BJ (cell line): ENCODE measurements at regions not wholly inside any gene's neighbourhood (a gene's known extent, or its start where the extent isn't known, plus 50 kb on each side); places are given as distances from the start of the nearest gene placed in this dataset.

Experiments
- CTCF ChIA-PET: fragments of 350-600 bp; formaldehyde crosslinking; extraction: SDS; loops from one replicate; lab custom pipeline; 2021; ENCODE audit warnings: antibody characterized with exemption, inconsistent platforms; lab: Yijun Ruan, JAX
- POLR2A ChIA-PET: fragments of 300-600 bp; sonication (Branson Sonifier 250); formaldehyde crosslinking; extraction: SDS; loops from one replicate; lab custom pipeline; 2021; ENCODE audit warnings: antibody characterized with exemption; lab: Charles Lee
- DNase-seq: peaks from one replicate; pipeline ENCODE4 v3.0.0-alpha.2; 2011; ENCODE audit warnings: low read depth
- H3K27me3 ChIP-seq: 2 replicates; pipeline ENCODE4 v1.6.0; 2011; ENCODE audit warnings: low read length; ENCODE audit not compliant: control insufficient read depth, insufficient read depth
- H3K36me3 ChIP-seq: 2 replicates; pipeline ENCODE4 v1.5.1; 2011; ENCODE audit warnings: low read length; ENCODE audit not compliant: control insufficient read depth, insufficient read depth
- H3K4me3 ChIP-seq: 2 replicates; pipeline ENCODE4 v1.5.1; 2011; ENCODE audit warnings: low read depth, mild to moderate bottlenecking, control low read depth, low read length
- CTCF ChIP-seq: IDR thresholded peaks from 2 replicates; pipeline ENCODE4 v1.5.1; 2011; ENCODE audit warnings: low read depth, mild to moderate bottlenecking, control low read depth, inconsistent platforms, low read length, moderate library complexity; ENCODE audit not compliant: insufficient read depth

- ChIA-PET POLR2A (no interaction called here), CTCF (interaction anchor here (0.8 kb wide), 1 partner anchor 39 kb away, joined by 3 read pairs; no protein-coding TSS in a partner anchor)
- Histone ChIP-seq H3K4me3 (no peak overlapping the region), H3K36me3 (no peaks in the 10 kb centered on the region), H3K27me3 (no peaks in the 10 kb centered on the region)
- DNase-seq: no peak
- TF ChIP-seq CTCF: no peak
Observed at GRCh38 chr20:52684905-52685304, 287.3 kb upstream of the TSHZ2 start.

GRCh38 chr20:52684176-52684575 is 288.0 kb upstream of the TSHZ2 start:
- Histone ChIP-seq H3K4me3 (no peak overlapping the region), H3K27me3 (no peaks in the 10 kb centered on the region), H3K36me3 (no peaks in the 10 kb centered on the region)
- CTCF ChIA-PET: no interaction called here
- POLR2A ChIA-PET: no interaction called here
- no peak for DNase-seq
- no peak for TF ChIP-seq CTCF

GRCh38 chr20:52683761-52684160 is 288.4 kb upstream of the TSHZ2 start:
- no peaks in the 10 kb centered on the region for H3K36me3 ChIP-seq
- ChIA-PET POLR2A (no interaction called here), CTCF (no interaction called here)
- TF ChIP-seq CTCF: no peak
- DNase-seq: no peak
- H3K4me3 ChIP-seq: no peak overlapping the region
- no peaks in the 10 kb centered on the region for H3K27me3 ChIP-seq

- no peak for DNase-seq
- Histone ChIP-seq H3K27me3 (no peaks in the 10 kb centered on the region), H3K36me3 (no peaks in the 10 kb centered on the region), H3K4me3 (no peak overlapping the region)
- TF ChIP-seq CTCF: no peak
- ChIA-PET POLR2A (no interaction called here), CTCF (no interaction called here)
Observed at GRCh38 chr20:52682237-52682636, 289.9 kb upstream of the TSHZ2 start.

GRCh38 chr20:52681288-52681687 is 290.9 kb upstream of the TSHZ2 start:
- ChIA-PET POLR2A (no interaction called here), CTCF (interaction anchor here (0.6 kb wide), 1 partner anchor 542 kb away, joined by 3 read pairs; no protein-coding TSS in a partner anchor)
- H3K36me3 ChIP-seq: no peaks in the 10 kb centered on the region
- H3K27me3 ChIP-seq: no peaks in the 10 kb centered on the region
- no peak for TF ChIP-seq CTCF
- no peak overlapping the region for H3K4me3 ChIP-seq
- no peak for DNase-seq
